GM18507 (cell line): ENCODE measurements at regions not wholly inside any gene's neighbourhood (a gene's known extent, or its start where the extent isn't known, plus 50 kb on each side); places are given as distances from the start of the nearest gene placed in this dataset.

Experiments used
- DNase-seq: peaks from one replicate; pipeline ENCODE4 v3.0.0; 2011; ENCODE audit warnings: low read depth; ENCODE audit not compliant: insufficient read length; ENCODE audit errors: extremely low spot score
- FAIRE-seq: peaks from 2 replicates; lab custom pipeline; 2011; peaks lifted over from hg19 to GRCh38; lab: Jason Lieb, UNC

DNA sequence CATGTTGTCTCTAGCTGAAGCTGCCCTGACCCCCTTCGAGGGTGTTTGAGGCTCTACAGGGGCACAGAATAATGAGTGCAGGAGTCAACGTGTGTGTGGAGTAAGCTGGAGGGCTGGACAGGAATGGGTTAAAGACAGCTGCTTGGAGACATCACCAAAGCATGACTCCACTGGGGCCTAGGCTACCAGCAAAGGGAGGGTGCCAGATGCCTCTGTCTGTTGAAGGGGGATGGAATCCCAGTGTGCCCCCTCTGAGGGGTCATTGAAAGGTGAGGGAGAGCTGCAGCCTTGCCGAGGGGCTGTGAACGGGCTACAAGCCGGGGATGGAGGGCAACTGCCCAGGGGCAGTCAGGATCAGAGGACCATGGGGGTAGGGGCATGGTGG, 51.7 kb upstream of the PODXL start:
- DNase-seq (no peak), FAIRE-seq (no peak)

DNA sequence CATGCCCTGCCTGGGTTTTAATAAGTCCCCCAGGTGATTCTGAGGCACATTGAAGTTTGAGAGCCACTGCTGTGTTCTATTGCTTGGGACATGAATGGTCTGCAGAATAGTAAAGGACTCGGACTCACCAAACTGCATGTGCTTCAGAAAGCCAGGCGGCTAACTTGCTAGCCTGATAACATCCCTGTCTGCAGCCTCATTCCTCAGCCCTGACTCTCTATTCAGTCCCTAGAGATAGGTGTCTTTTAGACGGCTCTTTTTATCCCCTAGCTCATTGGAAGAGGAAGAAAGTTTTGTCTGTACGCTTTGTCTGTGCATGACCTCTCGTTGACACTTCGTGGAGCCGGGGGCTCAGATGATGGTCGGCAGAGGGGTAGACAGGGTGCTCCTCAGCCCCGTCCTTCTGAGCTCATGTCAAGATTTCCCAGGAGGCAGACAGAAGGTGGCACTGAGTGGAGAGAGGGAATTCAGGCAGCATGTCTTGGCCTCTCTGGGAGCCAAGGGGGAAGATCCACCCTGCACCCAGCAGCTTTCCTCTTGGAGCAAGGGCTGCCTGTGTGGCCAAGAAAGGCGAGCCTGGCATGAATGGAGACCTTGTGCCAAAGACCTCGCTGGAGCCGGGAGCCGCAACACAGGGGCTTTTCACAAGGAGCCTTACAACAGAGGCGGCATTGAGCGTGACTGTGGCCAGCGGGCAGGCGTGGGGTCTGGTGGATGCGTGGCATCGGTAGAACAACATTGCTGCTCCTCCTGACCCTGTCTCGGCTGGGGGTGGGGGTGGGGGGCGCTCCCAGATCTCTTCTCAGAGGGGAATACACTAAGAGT, 51.1 kb upstream of the PODXL start:
- DNase-seq (no peak), FAIRE-seq (no peak)

GRCh38 chr7:131606346-131607290, 50.2 kb upstream of the PODXL start:
- DNase-seq (no peak), FAIRE-seq (no peak)
